ENCODE measurements at regions not wholly inside any gene's neighbourhood (a gene's known extent, or its start where the extent isn't known, plus 50 kb on each side); places are given as distances from the start of the nearest gene placed in this dataset.

DNA sequence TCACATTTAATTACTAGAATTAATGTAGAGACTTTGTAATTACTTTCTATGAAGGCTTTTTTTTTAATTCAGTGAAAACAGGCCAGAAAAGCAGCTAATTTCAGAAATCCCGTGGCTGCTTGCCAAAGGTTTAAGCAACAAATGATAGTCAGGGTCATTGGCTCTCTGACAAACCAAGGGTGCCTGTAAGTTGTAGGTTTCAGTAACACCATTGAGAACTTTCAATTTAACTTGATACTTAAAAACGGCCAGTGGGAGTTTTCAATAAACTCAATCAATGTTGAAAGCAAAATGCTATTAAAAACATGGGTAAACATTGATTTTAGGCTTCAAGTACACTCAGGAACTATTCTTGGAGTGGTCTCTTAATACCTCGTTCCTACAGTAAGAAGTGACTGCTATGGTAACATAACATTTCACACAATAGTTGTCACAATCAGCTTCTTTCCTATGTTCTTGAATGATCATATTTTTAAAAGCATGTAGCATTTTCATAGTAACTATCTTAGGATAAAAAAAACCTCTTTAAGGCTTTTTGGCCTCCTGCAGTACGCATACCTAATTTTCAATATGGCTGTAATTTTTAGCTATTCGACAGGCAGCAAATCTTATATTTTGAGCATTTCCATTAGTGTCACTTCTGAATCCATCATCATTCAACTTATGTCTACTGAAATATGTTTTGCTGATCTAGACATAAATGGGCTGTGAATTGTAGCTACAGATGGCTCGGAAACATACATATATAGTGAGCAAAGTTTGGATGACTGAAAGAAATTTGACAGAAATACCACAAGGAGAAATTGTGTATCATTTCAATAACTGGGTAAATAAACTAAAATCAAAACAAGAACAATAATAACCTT is 592.1 kb upstream of the GBE1 start:
- TF ChIP-seq, protein P1, sequence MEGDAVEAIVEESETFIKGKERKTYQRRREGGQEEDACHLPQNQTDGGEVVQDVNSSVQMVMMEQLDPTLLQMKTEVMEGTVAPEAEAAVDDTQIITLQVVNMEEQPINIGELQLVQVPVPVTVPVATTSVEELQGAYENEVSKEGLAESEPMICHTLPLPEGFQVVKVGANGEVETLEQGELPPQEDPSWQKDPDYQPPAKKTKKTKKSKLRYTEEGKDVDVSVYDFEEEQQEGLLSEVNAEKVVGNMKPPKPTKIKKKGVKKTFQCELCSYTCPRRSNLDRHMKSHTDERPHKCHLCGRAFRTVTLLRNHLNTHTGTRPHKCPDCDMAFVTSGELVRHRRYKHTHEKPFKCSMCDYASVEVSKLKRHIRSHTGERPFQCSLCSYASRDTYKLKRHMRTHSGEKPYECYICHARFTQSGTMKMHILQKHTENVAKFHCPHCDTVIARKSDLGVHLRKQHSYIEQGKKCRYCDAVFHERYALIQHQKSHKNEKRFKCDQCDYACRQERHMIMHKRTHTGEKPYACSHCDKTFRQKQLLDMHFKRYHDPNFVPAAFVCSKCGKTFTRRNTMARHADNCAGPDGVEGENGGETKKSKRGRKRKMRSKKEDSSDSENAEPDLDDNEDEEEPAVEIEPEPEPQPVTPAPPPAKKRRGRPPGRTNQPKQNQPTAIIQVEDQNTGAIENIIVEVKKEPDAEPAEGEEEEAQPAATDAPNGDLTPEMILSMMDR (IDR thresholded peaks at IDR 0.05) = no peak
- TF ChIP-seq POLR2A (IDR thresholded peaks at IDR 0.05) = no peak

Measured in testis (tissue), 2 donors.